ENCODE measurements at regions not wholly inside any gene's neighbourhood (a gene's known extent, or its start where the extent isn't known, plus 50 kb on each side); places are given as distances from the start of the nearest gene placed in this dataset.
A peak's percentile ranks its signal among the peaks of the same experiment; 100 is the strongest.

GRCh38 chr6:23348185-23348584 lies 777.8 kb upstream of the NRSN1 start:
- no peak for DNase-seq (ENCODE audit: low read depth)
- H3K4me3 ChIP-seq (ENCODE audit: low read depth, low read length), result no peak overlapping the region
- TF ChIP-seq, protein P1, sequence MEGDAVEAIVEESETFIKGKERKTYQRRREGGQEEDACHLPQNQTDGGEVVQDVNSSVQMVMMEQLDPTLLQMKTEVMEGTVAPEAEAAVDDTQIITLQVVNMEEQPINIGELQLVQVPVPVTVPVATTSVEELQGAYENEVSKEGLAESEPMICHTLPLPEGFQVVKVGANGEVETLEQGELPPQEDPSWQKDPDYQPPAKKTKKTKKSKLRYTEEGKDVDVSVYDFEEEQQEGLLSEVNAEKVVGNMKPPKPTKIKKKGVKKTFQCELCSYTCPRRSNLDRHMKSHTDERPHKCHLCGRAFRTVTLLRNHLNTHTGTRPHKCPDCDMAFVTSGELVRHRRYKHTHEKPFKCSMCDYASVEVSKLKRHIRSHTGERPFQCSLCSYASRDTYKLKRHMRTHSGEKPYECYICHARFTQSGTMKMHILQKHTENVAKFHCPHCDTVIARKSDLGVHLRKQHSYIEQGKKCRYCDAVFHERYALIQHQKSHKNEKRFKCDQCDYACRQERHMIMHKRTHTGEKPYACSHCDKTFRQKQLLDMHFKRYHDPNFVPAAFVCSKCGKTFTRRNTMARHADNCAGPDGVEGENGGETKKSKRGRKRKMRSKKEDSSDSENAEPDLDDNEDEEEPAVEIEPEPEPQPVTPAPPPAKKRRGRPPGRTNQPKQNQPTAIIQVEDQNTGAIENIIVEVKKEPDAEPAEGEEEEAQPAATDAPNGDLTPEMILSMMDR (IDR thresholded peaks at IDR 0.05; ENCODE audit: insufficient read depth, low read depth, low read length), result no peak

- peak; percentile 45 for DNase-seq (ENCODE audit: low read depth)
- TF ChIP-seq, protein P1 (IDR thresholded peaks at IDR 0.05; ENCODE audit: insufficient read depth, low read depth, low read length), result no peak
- no peak overlapping the region for H3K4me3 ChIP-seq (ENCODE audit: low read depth, low read length)
Observed at GRCh38 chr6:23349521-23350147, 776.4 kb upstream of the NRSN1 start.

DNA sequence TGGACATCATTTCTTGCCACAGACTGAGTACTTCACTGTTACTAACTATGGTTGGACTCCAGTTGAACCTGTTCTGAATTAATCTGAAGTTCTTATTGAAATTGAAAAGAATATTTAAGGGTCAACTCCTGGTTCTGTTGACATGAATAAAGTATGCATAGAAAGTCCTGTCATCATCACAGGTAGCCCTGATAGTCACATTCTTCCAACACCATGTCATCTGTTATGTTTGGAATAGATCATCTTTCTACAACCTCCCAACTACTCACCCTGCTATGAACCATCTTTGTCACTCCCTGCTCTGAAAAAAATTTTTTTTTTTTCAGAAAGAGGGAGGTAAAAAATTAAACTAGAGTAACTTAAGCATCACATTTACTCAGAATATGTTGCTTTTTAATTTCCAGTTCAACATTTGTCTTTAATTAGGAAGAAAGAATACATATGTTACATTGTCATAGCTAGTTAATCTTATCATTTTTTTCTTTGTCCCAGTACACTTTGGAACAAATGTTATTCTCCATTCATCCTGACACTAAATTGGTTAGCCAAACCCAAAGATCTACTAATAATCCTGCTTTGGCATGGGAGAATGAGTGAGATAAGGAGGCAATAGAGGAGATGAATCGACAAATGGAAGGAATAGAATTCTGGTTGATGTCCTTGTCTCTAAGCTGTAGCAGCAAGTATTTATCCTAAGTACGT lies 775.1 kb upstream of the NRSN1 start:
- no peak overlapping the region for H3K4me3 ChIP-seq (ENCODE audit: low read depth, low read length)
- TF ChIP-seq, protein P1 (IDR thresholded peaks at IDR 0.05; ENCODE audit: insufficient read depth, low read depth, low read length), result no peak

DNA sequence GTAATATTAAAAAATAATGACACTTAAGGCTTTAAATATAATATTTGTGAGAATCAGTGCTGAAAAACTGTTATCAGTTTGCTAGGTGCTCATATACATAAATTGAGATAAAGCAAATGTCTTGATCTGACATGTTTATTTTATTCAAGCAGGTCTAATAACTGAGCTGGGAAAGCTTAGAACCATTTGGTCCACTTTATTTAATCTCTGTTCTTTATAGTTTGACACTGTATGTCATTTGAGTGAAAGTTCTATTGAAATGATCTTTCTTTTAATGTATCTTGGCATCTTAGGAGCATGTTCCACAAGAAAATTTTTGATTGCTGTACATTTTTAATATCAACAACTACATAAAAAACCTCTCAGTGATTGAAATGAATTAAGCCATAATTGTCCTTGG lies 772.0 kb upstream of the NRSN1 start:
- H3K4me3 ChIP-seq (ENCODE audit: low read depth, low read length), result no peak overlapping the region
- DNase-seq (ENCODE audit: low read depth), result no peak

More for the DNA sequence above, 775.1 kb upstream of the NRSN1 start:
- DNase-seq (ENCODE audit: low read depth), result no peak

DNA sequence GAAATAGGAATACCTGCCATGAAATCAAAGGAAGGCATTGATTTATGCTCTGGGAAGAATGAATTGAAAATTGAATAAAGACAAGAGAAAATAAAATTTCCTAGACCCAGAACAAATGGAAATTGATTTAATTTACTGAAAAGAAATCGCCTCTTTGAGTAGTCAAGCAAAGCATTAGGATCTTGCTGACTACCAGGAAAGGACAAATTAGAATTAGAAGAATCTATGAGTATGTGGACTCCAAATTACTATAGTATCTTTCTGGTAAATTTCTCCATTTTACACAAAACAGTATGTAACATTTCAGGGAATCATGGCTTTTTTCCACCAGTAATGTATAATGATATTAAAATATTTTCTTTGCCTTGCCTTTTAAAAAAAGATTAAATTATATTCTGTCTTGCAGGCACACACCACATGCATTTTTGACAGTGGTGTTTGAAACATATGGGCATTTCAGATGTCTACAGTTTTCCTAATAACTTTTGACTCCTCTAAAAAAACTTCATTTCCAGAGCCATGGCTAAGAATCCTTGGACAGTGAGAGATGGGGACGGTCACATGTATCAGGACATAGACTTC lies 768.7 kb upstream of the NRSN1 start:
- no peak overlapping the region for H3K4me3 ChIP-seq (ENCODE audit: low read depth, low read length)
- TF ChIP-seq, protein P1 (IDR thresholded peaks at IDR 0.05; ENCODE audit: insufficient read depth, low read depth, low read length), result no peak
- no peak for DNase-seq (ENCODE audit: low read depth)

More for the DNA sequence above, 772.0 kb upstream of the NRSN1 start:
- TF ChIP-seq, protein P1 (IDR thresholded peaks at IDR 0.05; ENCODE audit: insufficient read depth, low read depth, low read length), result no peak

DNA sequence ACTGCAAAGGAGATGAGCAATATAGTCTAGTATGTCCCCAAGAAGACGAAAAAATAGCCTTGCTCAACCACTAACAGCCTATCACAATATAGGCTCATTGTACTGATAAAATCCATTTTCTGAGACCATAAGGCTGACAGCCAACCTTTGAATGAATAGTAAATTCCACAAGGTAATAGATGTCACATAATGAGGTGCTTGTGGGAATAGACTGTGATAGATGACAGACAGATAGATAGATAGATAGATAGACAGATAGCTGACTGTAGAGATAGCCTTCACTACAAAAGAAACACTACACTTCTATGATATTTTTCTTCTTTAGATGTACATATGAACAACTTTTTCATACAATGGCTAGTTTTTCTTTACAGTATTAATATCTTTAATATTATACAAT lies 760.3 kb upstream of the NRSN1 start:
- TF ChIP-seq, protein P1 (IDR thresholded peaks at IDR 0.05; ENCODE audit: insufficient read depth, low read depth, low read length), result no peak
- no peak for DNase-seq (ENCODE audit: low read depth)
- H3K4me3 ChIP-seq (ENCODE audit: low read depth, low read length), result no peak overlapping the region

Data from fibroblast of villous mesenchyme (primary cell).